OCI-LY7 (cell line): ENCODE measurements at regions not wholly inside any gene's neighbourhood (a gene's known extent, or its start where the extent isn't known, plus 50 kb on each side); places are given as distances from the start of the nearest gene placed in this dataset.

Experiments
- BruUV-seq: library from RNA; stranded (reverse); fragments of 400-500 nt; replicated peaks from 2 replicates; lab custom pipeline; 2021; lab: Mats Ljungman, UMichigan
- CTCF ChIA-PET: fragments of 300-600 bp; sonication (Branson Sonifier 250); formaldehyde crosslinking; loops from one replicate; lab custom pipeline; 2022; ENCODE audit warnings: antibody characterized with exemption; ENCODE audit not compliant: unreplicated experiment; lab: Charles Lee
- POLR2A ChIA-PET: fragments of 300-600 bp; sonication (Branson Sonifier 250); formaldehyde crosslinking; loops from one replicate; lab custom pipeline; 2022; ENCODE audit warnings: antibody characterized with exemption; lab: Charles Lee
- DNase-seq: peaks from one replicate; pipeline ENCODE4 v3.0.0-alpha.2; 2015; ENCODE audit warnings: low spot score
- H2AFZ ChIP-seq: fragments of 200-600 bp; sonication (generic), shearing (Covaris generic); 2 replicates; pipeline ENCODE4 v1.6.1; 2014; ENCODE audit warnings: mild to moderate bottlenecking, antibody characterized with exemption, low read length, moderate library complexity
- H3K27ac ChIP-seq: fragments of 200-600 bp; sonication (generic); 2 replicates; pipeline ENCODE4 v1.5.1; 2014; ENCODE audit warnings: mixed run types, low read depth, mild to moderate bottlenecking, moderate library complexity, low read length, inconsistent platforms; ENCODE audit not compliant: poor library complexity, severe bottlenecking
- H3K36me3 ChIP-seq: fragments of 200-600 bp; sonication (generic); 2 replicates; pipeline ENCODE4 v1.6.1; 2014; ENCODE audit warnings: mild to moderate bottlenecking, antibody characterized with exemption, low read length, moderate library complexity, mixed read lengths; ENCODE audit not compliant: insufficient read depth
- H3K4me1 ChIP-seq: fragments of 200-600 bp; sonication (generic); 2 replicates; pipeline ENCODE4 v1.5.1; 2014; ENCODE audit warnings: mild to moderate bottlenecking, low read length; ENCODE audit not compliant: insufficient read depth, poor library complexity, severe bottlenecking
- H3K4me2 ChIP-seq: fragments of 200-600 bp; sonication (generic); 2 replicates; pipeline ENCODE4 v1.6.1; 2014; ENCODE audit warnings: mild to moderate bottlenecking, low read length
- H3K4me3 ChIP-seq: fragments of 200-600 bp; sonication (generic); 2 replicates; pipeline ENCODE4 v1.5.1; 2014; ENCODE audit warnings: mild to moderate bottlenecking, low read depth, low read length; ENCODE audit not compliant: poor library complexity, severe bottlenecking
- H3K79me2 ChIP-seq: fragments of 200-600 bp; sonication (generic); 2 replicates; pipeline ENCODE4 v1.6.1; 2016; ENCODE audit warnings: low read depth, mild to moderate bottlenecking, low read length, moderate library complexity, mixed read lengths; ENCODE audit not compliant: insufficient read depth
- H3K9me2 ChIP-seq: fragments of 200-600 bp; sonication (generic); 2 replicates; pipeline ENCODE4 v1.6.1; 2016; ENCODE audit warnings: mild to moderate bottlenecking, low read length, mixed read lengths; ENCODE audit not compliant: insufficient read depth
- H3K9me3 ChIP-seq: fragments of 200-600 bp; sonication (generic); 2 replicates; pipeline ENCODE4 v1.6.1; 2014; ENCODE audit warnings: mild to moderate bottlenecking, mixed run types, low read length, mixed read lengths
- H4K20me1 ChIP-seq: fragments of 200-600 bp; sonication (generic); 2 replicates; pipeline ENCODE4 v1.6.1; 2014; ENCODE audit warnings: mild to moderate bottlenecking, antibody characterized with exemption, low read length, moderate library complexity, mixed read lengths; ENCODE audit not compliant: insufficient read depth
- CTCF ChIP-seq: fragments of 200-600 bp; sonication (generic); conservative IDR thresholded peaks from 2 replicates; pipeline ENCODE4 v1.5.1; 2014; ENCODE audit warnings: mild to moderate bottlenecking, antibody characterized with exemption, low read length, moderate library complexity, mixed read lengths
- EZH2phosphoT487 ChIP-seq: fragments of 200-600 bp; sonication (generic); IDR thresholded peaks from 2 replicates; pipeline ENCODE4 v1.6.1; 2018; ENCODE audit warnings: low read depth, borderline replicate concordance, mild to moderate bottlenecking, mixed run types, antibody characterized with exemption, low read length, moderate library complexity, mixed read lengths
- intact Hi-C: fragments of 100-400 bp; cut with micrococcal nuclease; formaldehyde crosslinking; loops from one replicate; pipeline ENCODE4 v1.10.0; 2022; ENCODE audit not compliant: unreplicated experiment

GRCh38 chr5:163193886-163194285 lies 243.5 kb upstream of the CCNG1 start:
- Histone ChIP-seq H3K27ac (no peak overlapping the region), H3K4me1 (no peaks in the 10 kb centered on the region)

GRCh38 chr5:163205645-163206044 lies 231.8 kb upstream of the CCNG1 start:
- Histone ChIP-seq H3K9me3 (no peaks in the 10 kb centered on the region), H2AFZ (no peak overlapping the region), H3K79me2 (no peaks in the 10 kb centered on the region), H3K4me3 (no peak overlapping the region), H3K4me1 (no peaks in the 10 kb centered on the region), H3K4me2 (no peak overlapping the region), H4K20me1 (no peaks in the 10 kb centered on the region), H3K9me2 (no peaks in the 10 kb centered on the region), H3K27ac (no peak overlapping the region), H3K36me3 (no peaks in the 10 kb centered on the region)
- TF ChIP-seq CTCF (no peak), EZH2phosphoT487 (no peak)
- intact Hi-C loops: no loop called here
- POLR2A ChIA-PET: no interaction called here
- CTCF ChIA-PET: no interaction called here
- DNase-seq: no peak
- BruUV-seq: no TSS peak

More at GRCh38 chr5:163193886-163194285, 243.5 kb upstream of the CCNG1 start:
- H3K79me2 ChIP-seq: no peaks in the 10 kb centered on the region
- H3K4me2 ChIP-seq: no peak overlapping the region
- CTCF ChIA-PET: no interaction called here
- no peak for TF ChIP-seq CTCF
- intact Hi-C loops: no loop called here
- no peaks in the 10 kb centered on the region for H4K20me1 ChIP-seq
- no peaks in the 10 kb centered on the region for H3K36me3 ChIP-seq
- POLR2A ChIA-PET: no interaction called here
- no peak for DNase-seq
- H3K9me2 ChIP-seq: no peaks in the 10 kb centered on the region
- H3K9me3 ChIP-seq: no peaks in the 10 kb centered on the region
- no TSS peak for BruUV-seq
- H2AFZ ChIP-seq: no peak overlapping the region
- no peak overlapping the region for H3K4me3 ChIP-seq

- no peaks in the 10 kb centered on the region for H3K9me2 ChIP-seq
- H4K20me1 ChIP-seq: no peaks in the 10 kb centered on the region
- no peak overlapping the region for H3K4me2 ChIP-seq
- no TSS peak for BruUV-seq
- no peak overlapping the region for H3K4me3 ChIP-seq
- intact Hi-C loops: no loop called here
- no peak for DNase-seq
- H3K79me2 ChIP-seq: no peaks in the 10 kb centered on the region
- H3K4me1 ChIP-seq: no peaks in the 10 kb centered on the region
- no peaks in the 10 kb centered on the region for H3K36me3 ChIP-seq
- ChIA-PET CTCF (no interaction called here), POLR2A (no interaction called here)
- H3K9me3 ChIP-seq: no peaks in the 10 kb centered on the region
- TF ChIP-seq CTCF (no peak), EZH2phosphoT487 (no peak)
- H3K27ac ChIP-seq: no peak overlapping the region
- no peak overlapping the region for H2AFZ ChIP-seq
Observed at GRCh38 chr5:163221581-163221980, 215.8 kb upstream of the CCNG1 start.
